Fibroblast of mammary gland (primary cell): ENCODE measurements at regions not wholly inside any gene's neighbourhood (a gene's known extent, or its start where the extent isn't known, plus 50 kb on each side); places are given as distances from the start of the nearest gene placed in this dataset.

Experiments used
- DNase-seq: peaks from one replicate; pipeline ENCODE4 v3.0.0-alpha.2; 2010; ENCODE audit warnings: low read depth
- H3K4me3 ChIP-seq: 2 replicates; pipeline ENCODE4 v1.5.1; 2011; ENCODE audit warnings: low read depth, mild to moderate bottlenecking, low read length, moderate library complexity; ENCODE audit not compliant: control insufficient read depth
- CTCF ChIP-seq: conservative IDR thresholded peaks from 2 replicates; pipeline ENCODE4 v1.5.1; 2011; ENCODE audit warnings: low read depth, low read length, inconsistent platforms; ENCODE audit not compliant: control insufficient read depth, insufficient read depth

DNA sequence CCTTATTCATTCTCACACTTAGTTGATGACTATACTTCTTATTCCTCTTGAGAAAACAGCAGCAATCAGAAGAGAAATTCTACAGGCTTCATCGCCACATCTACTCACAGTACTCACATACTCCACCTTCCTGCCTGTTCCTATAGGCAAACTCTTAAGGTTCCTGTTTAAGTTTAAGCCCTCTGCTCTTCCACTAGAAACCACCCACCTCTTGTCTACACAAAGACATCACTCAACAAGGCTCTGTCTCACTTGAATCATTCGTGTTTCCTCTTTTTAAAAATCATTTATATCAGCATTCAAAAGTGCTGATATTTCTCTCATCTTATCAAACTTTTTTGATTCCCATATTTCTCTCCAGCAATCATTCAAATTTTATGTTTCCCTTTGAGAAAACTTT is 85.5 kb upstream of the ADO start:
- H3K4me3 ChIP-seq: no peak overlapping the region
- TF ChIP-seq CTCF: no peak
- DNase-seq: no peak

- TF ChIP-seq CTCF: no peak
- DNase-seq: no peak
- no peak overlapping the region for H3K4me3 ChIP-seq
These were observed 82.8 kb upstream of the ADO start for GRCh38 chr10:62721687-62722086.

DNA sequence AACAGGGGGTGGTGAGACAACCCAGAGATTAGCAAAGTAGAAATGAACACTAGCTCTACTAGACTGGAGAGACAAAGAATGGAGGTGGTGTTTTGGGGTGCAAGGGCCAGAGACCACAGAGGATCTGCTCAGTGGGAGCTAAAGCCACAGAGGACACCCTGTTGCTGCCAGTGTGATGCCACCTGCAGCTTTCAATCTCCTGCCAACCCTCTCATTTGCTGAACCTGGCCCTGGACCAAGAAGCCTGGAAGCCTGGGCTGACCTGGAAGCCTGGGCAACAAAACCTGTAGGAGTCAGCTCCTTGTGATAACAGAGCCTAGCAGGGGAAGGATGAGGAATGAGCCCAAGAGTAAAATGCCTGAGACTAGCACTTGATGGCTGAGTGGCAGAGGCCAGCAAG is 81.1 kb upstream of the ADO start:
- H3K4me3 ChIP-seq: no peak overlapping the region
- no peak for DNase-seq
- no peak for TF ChIP-seq CTCF

- no peak for DNase-seq
- no peak overlapping the region for H3K4me3 ChIP-seq
- TF ChIP-seq CTCF: no peak
These were observed 80.1 kb upstream of the ADO start for GRCh38 chr10:62724465-62724864.

DNA sequence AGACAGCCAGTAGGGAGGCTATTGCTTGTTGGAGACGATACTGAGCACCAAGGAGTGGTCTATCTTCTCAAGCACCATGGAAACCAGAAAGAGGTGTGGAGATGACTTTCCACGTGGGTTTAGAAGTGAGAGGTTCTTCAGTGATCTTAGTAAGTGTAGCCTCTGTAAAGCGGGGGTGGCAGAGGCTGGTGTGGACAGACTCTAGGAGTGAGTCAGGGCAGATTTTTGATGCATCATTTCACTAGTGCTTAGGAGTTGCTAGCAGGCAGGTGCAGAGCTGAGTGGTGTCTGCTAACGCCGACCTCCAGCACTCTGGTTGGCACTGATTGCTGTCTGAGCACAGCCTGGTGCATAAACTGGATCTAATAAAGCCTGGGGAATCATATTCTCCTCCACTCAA is 78.4 kb upstream of the ADO start:
- DNase-seq: no peak
- TF ChIP-seq CTCF: no peak
- H3K4me3 ChIP-seq: no peak overlapping the region

DNA sequence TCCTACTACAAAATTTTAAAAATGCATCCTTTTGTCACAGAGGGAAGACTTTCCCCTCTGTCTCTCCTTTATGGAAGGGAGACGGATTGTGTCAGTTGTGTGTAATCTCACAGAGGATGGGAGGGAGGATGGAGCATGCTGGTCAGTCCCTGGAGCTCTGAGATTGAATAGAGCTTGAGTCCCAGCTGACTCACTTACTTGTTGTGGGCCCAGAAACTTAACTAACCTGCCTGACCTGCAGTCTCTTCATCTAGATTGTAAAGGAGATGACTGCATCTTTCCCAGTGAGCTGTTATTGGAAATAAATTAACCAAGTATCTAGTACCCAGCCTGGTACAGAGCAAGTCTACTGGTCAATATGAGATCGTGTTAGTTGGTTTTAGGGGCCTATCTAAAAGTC is 77.9 kb upstream of the ADO start:
- DNase-seq: no peak
- TF ChIP-seq CTCF: no peak
- no peak overlapping the region for H3K4me3 ChIP-seq

DNA sequence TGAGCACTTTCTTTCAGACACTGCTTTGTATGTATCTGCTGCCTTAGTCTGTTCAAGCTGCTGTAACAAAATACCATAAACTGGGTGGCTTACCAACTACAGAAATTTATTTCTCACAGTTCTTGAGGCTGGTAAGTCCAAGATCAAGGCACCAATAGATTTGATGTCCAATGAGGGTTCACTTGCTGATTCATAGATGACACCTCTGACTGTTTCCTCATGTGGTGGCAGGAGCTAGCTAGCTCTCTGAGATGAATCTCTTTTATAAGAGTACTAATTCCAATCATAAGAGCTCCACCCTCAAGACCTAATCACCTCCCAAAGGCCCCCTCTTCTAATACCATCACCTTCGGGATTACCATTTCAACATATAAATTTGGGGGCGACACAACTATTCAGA is 76.6 kb upstream of the ADO start:
- TF ChIP-seq CTCF: no peak
- no peak for DNase-seq
- no peak overlapping the region for H3K4me3 ChIP-seq
